GM21381 (cell line): ENCODE measurements at regions not wholly inside any gene's neighbourhood (a gene's known extent, or its start where the extent isn't known, plus 50 kb on each side); places are given as distances from the start of the nearest gene placed in this dataset.
"Not testable (repeated sequence)": the region's sequence is repeated elsewhere in the genome, so short reads cannot be mapped to it uniquely, and the experiment has no call there.

Source experiments
- ATAC-seq: cut with Tn5 transposase; IDR thresholded peaks from one replicate; pipeline ENCODE4 v1.9.1; 2021; ENCODE audit warnings: mild to moderate bottlenecking, moderate library complexity; ENCODE audit not compliant: unreplicated experiment

DNA sequence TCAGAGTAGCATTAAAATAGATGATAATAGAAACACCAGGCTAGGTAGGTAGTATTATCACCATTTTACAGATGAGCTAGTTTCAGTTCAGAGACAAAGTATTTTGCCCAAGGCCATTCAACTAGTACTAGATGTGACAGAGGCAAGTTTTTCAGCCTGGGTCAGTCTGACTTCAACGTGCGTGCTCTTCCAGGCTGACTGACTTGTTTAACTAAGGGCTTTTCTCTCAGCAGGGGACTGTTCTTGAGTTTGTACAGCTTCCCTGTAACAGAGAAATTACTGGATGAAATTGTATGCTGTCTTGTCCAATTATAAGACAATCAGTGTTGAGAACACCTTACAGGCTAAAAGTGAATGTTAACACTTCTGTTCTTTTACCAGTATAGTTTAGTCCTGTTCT lies 333.5 kb upstream of the MAN1A1 start:
- no peak for ATAC-seq

GRCh38 chr6:119678961-119679360 lies 329.4 kb upstream of the MAN1A1 start:
- no peak for ATAC-seq

DNA sequence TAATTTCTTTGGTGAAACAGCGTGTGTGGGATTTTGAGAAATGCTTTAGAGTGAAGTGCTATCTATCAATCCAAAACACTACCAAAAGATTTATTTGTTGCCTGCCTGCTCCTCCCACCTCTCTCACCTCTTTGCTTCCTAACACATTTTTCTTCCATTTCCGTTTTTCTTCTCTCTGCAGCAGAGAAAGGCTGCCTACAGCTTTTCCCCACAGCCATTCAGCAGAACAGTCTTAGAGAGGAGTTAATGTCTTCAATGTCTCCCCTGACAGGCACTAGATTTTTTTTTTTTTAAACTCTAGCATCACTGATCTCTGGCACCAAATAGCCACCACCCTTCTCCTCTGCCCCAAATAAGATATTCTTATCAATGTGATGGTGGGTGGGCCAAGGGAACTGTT lies 327.8 kb upstream of the MAN1A1 start:
- no peak for ATAC-seq

GRCh38 chr6:119676961-119677360 lies 327.4 kb upstream of the MAN1A1 start:
- ATAC-seq = no peak

- ATAC-seq = no peak
Measured at GRCh38 chr6:119676230-119676629, 326.7 kb upstream of the MAN1A1 start.

DNA sequence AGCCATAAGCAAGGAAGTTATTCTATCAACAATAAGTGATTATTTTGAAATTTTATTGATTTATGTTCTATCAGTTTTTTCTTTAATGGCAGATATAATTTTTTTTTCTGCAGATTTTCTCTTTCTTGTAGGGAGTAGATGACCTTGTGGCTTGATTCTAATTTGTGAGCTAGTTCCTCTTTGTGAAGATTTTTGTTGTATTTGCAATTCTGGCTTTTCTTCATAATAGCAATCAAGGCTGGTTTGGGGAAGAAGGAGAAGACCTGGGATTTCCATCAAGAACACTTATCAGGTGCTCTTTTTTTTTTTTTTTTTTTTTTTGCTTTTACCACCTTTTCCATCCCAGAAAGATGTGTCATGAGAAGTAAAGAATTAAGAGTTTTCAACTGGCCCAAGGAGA lies 324.2 kb upstream of the MAN1A1 start:
- ATAC-seq = no peak

DNA sequence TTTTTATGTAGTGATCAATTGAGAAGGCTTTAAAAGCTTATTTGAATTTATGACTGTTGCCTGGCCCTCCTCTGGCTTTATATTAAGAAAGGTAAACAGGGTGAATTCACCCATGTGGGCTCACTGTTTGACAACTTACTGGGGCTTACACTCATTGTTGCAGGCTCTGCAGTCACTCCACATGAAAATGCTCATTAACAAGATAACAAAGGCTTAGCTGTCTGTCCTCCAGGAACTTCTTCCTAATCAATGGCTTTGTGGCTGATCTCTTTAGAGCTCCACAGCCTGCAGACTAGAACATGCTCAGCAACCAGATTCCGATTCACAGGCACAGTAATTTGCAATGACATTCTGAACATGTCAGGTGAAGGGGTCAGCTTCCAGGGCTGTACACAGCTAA lies 323.2 kb upstream of the MAN1A1 start:
- ATAC-seq = no peak

DNA sequence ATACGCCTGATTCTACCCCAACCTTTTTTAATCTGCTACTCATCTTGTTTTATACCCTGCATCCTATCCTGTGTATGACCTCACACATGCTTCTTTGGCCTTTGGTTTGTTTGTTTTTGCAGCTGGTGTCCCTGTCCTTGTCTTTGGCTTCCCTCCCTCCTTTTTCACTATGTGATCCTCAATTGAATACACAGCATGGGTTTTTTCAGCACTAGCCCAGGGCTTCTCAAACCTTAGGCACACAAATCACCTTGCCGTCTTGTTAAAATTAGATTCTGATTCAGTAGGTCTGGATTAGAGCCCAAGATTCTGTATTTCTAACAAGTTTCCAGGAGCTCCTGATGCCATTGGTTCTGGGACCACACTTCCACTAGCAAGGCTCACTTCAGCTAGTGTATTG lies 321.5 kb upstream of the MAN1A1 start:
- ATAC-seq = no peak

DNA sequence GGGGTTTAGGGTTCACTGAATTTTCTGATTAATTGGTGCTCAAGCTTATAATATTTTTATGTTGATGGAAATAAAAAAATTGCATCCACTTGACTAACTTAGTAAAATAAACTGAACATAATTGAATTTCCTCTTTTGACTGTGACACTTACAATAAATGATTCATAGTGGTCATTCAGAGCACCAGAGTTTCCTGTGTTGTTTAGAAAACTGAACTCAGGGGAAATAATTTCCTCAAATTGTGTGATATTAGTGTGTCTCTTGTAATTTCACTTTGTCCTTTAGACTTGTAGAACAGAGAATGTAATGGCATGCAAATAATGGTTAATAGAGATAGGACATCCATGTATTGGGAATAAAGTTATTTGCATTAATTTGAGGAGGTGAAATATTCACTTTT lies 319.7 kb upstream of the MAN1A1 start:
- no peak for ATAC-seq

DNA sequence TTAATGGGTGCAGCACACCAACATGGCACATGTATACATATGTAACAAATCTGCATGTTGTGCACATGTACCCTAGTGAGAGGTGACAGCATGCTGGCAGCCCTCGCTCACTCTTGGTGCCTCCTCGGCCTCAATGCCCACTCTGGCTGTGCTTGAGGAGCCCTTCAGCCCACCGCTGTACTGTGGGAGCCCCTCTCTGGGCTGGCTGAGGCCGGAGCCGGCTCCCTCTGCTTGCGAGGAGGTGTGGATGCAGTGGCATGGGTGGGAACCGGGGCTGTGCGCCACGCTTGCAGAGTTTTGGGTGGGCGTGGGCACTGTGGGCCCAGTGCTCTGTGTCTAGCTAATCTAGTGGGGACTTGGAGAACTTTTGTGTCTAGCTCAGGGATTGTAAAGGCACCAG lies 315.9 kb upstream of the MAN1A1 start:
- not testable (repeated sequence) for ATAC-seq

- no peak for ATAC-seq
Measured at GRCh38 chr6:119661628-119662027, 312.1 kb upstream of the MAN1A1 start.

DNA sequence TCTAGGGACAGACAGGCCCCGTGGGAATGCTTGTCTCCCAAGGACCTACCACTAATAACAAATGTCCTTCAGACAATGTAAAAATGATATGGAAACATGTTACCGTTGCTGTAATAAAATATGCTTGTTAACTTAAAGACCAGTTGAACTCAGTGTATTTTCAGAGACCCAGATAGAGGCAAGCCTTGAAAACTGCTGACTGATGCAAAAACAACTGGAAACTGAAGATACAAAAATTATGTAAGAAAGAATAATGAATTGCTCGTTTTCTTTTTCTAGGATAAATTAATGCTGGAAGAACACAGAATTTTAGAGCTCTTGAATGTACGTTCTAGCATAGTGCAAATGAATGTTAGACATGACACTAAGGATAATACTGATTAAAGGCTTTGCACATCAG lies 311.5 kb upstream of the MAN1A1 start:
- ATAC-seq = no peak

DNA sequence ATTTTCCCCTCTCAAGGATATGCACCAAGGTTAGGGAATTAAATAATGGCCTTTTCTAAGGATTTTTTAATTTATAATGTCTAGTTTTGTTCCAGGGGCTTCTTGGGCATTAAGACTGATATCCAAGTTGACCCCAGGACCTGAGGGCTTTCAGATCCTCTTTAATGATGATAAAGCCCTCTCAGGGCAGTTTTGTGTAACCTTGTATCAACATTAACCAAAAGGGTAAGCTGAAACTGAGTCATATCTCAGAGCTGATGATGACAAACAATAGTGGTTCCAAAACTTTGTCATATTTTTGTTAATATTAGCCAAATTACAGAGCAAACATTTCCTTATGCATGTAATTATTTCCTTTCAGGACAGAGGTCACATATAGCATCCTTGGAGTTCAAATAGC lies 309.4 kb upstream of the MAN1A1 start:
- ATAC-seq = no peak

- ATAC-seq = no peak
Measured at GRCh38 chr6:119655124-119655523, 305.6 kb upstream of the MAN1A1 start.

- ATAC-seq = no peak
Measured at GRCh38 chr6:119653329-119653728, 303.8 kb upstream of the MAN1A1 start.

GRCh38 chr6:119649531-119649930 lies 300.0 kb upstream of the MAN1A1 start:
- no peak for ATAC-seq

DNA sequence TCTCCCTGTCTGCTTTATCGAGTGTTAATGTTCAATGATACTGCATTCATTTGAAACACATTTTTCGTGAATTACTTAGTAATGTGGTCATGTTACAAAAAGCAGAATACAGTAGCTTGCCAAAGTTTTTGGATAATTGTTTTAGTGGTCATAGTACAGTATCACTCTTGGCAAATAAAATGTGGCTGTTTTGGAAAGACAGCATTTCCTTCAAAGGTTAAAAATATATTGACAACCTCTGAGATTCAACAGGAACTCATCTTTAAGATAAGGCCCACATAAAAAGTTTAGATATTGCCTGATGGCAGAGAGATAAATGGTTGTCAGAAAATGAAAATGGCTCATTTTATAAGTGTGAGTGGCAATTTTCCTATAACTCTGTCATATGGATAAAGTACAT lies 297.7 kb upstream of the MAN1A1 start:
- ATAC-seq = no peak

- ATAC-seq = no peak
Measured at GRCh38 chr6:119643876-119644275, 294.3 kb upstream of the MAN1A1 start.

- ATAC-seq = no peak
Measured at GRCh38 chr6:119637768-119638167, 288.2 kb upstream of the MAN1A1 start.

DNA sequence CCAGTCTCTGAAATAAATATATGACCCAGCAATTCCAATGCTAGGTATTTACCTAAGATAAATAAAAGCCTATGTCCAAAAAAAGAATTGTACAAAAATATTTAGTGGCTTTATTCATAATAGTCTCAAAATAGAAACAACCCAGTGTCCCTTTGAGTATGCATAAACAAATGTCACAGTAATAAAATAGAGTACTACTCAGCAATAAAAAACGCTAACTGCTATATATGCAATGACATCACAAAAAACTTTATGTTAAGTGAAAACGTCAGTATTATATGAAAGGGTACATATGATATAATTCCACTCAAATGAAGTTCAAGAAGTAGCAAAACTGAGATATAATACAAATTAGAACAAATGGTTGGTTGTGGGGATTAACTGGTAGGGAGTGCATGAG lies 286.5 kb upstream of the MAN1A1 start:
- ATAC-seq = no peak

DNA sequence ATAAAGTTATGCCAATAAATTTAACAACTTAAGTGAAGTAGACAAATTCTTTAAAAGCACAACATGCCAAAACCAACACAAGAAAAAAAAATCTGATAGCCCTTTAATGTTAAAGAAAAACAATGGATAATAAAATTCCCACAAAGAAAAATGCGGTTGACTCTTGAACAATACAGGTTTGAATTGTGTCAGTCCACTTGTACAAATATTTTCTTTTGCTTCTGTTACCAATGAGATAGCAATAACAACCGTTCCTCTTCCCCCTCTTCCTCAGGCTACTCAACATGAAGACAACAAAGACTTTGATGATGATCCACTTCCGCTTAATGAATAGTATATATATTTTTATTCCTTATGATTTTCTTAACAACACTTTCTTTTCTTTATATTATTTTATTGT lies 283.9 kb upstream of the MAN1A1 start:
- ATAC-seq = no peak

GRCh38 chr6:119630561-119631192 lies 281.1 kb upstream of the MAN1A1 start:
- no peak for ATAC-seq
